ENCODE measurements at regions not wholly inside any gene's neighbourhood (a gene's known extent, or its start where the extent isn't known, plus 50 kb on each side); places are given as distances from the start of the nearest gene placed in this dataset.

DNA sequence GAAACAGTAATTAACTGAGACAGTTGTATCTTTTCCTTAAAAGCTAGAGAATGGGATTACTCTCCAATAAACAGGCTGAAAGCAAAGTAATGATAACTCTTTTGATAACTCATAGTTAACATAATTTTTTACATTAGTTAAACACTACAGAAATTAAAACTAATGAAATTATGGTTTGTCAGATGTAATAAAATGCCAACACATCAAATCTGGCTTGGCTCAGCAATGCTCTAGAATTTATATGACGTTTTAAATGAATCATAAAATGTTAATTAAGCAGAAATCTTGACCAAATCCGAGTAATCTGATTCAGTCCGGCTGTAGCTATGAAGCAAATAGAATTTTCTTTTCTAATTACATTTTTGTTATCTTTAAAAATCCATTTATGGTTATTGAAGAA lies 244.2 kb upstream of the NR3C2 start:
- TF ChIP-seq, protein P1, sequence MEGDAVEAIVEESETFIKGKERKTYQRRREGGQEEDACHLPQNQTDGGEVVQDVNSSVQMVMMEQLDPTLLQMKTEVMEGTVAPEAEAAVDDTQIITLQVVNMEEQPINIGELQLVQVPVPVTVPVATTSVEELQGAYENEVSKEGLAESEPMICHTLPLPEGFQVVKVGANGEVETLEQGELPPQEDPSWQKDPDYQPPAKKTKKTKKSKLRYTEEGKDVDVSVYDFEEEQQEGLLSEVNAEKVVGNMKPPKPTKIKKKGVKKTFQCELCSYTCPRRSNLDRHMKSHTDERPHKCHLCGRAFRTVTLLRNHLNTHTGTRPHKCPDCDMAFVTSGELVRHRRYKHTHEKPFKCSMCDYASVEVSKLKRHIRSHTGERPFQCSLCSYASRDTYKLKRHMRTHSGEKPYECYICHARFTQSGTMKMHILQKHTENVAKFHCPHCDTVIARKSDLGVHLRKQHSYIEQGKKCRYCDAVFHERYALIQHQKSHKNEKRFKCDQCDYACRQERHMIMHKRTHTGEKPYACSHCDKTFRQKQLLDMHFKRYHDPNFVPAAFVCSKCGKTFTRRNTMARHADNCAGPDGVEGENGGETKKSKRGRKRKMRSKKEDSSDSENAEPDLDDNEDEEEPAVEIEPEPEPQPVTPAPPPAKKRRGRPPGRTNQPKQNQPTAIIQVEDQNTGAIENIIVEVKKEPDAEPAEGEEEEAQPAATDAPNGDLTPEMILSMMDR (IDR thresholded peaks at IDR 0.05; ENCODE audit: low read depth, low read length): no peak
- TF ChIP-seq EZH2phosphoT487 (IDR thresholded peaks at IDR 0.05; ENCODE audit: low read depth): no peak

Data from OCI-LY3 (cell line).